H9 (cell line): ENCODE measurements at regions not wholly inside any gene's neighbourhood (a gene's known extent, or its start where the extent isn't known, plus 50 kb on each side); places are given as distances from the start of the nearest gene placed in this dataset.
A peak's percentile ranks its signal among the peaks of the same experiment; 100 is the strongest.

Source experiments
- DNase-seq: peaks from one replicate; pipeline ENCODE4 v3.0.0-alpha.2; 2017
- H2AFZ ChIP-seq: one replicate; pipeline ENCODE4 v1.6.1; 2013; ENCODE audit warnings: mild to moderate bottlenecking, low read length, control low read depth, moderate library complexity
- H2AK5ac ChIP-seq: 2 replicates; pipeline ENCODE4 v1.6.1; 2013; ENCODE audit warnings: low read length, control low read depth, mixed read lengths; ENCODE audit not compliant: insufficient read length
- H2BK120ac ChIP-seq: one replicate; pipeline ENCODE4 v1.6.1; 2013; ENCODE audit warnings: low read depth, mild to moderate bottlenecking, low read length, control low read depth, inconsistent platforms; ENCODE audit not compliant: poor library complexity, severe bottlenecking
- H2BK12ac ChIP-seq: 2 replicates; pipeline ENCODE4 v1.6.1; 2013; ENCODE audit warnings: low read length, control low read depth, mixed read lengths, low read depth; ENCODE audit not compliant: insufficient read length
- H2BK15ac ChIP-seq: 2 replicates; pipeline ENCODE4 v1.6.1; 2013; ENCODE audit warnings: low read depth, low read length, control low read depth
- H2BK20ac ChIP-seq: one replicate; pipeline ENCODE4 v1.6.1; 2013; ENCODE audit warnings: low read depth, mild to moderate bottlenecking, low read length, control low read depth, inconsistent platforms; ENCODE audit not compliant: poor library complexity, severe bottlenecking
- H2BK5ac ChIP-seq: 2 replicates; pipeline ENCODE4 v1.6.1; 2013; ENCODE audit warnings: low read length, control low read depth, mixed read lengths; ENCODE audit not compliant: insufficient read length
- H3K14ac ChIP-seq: 2 replicates; pipeline ENCODE4 v1.6.1; 2013; ENCODE audit warnings: low read length, control low read depth; ENCODE audit not compliant: insufficient read depth
- H3K18ac ChIP-seq: 2 replicates; pipeline ENCODE4 v1.6.1; 2013; ENCODE audit warnings: low read depth, mild to moderate bottlenecking, mixed read lengths, low read length, control low read depth; ENCODE audit not compliant: insufficient read length
- H3K23ac ChIP-seq: 2 replicates; pipeline ENCODE4 v1.6.1; 2013; ENCODE audit warnings: low read length, control low read depth, mixed read lengths, low read depth; ENCODE audit not compliant: insufficient read length
- H3K23me2 ChIP-seq: 2 replicates; pipeline ENCODE4 v1.6.1; 2013; ENCODE audit warnings: low read depth, mild to moderate bottlenecking, mixed read lengths, low read length, control low read depth; ENCODE audit not compliant: insufficient read length, poor library complexity, severe bottlenecking
- H3K27ac ChIP-seq: 2 replicates; pipeline ENCODE4 v1.5.1; 2013; ENCODE audit warnings: low read length, control low read depth, mixed read lengths, low read depth; ENCODE audit not compliant: insufficient read length
- H3K27me3 ChIP-seq: 2 replicates; pipeline ENCODE4 v1.6.1; 2013; ENCODE audit warnings: low read length, control low read depth, inconsistent platforms; ENCODE audit not compliant: insufficient read depth
- H3K4ac ChIP-seq: 2 replicates; pipeline ENCODE4 v1.6.1; 2013; ENCODE audit warnings: low read depth, mild to moderate bottlenecking, control low read depth, inconsistent platforms, low read length, moderate library complexity
- H3K4me1 ChIP-seq: 2 replicates; pipeline ENCODE4 v1.6.1; 2013; ENCODE audit warnings: low read length, control low read depth, inconsistent platforms; ENCODE audit not compliant: insufficient read depth
- H3K4me2 ChIP-seq: 2 replicates; pipeline ENCODE4 v1.6.1; 2013; ENCODE audit warnings: low read length, control low read depth, mixed read lengths; ENCODE audit not compliant: insufficient read length, insufficient read depth
- H3K56ac ChIP-seq: 2 replicates; pipeline ENCODE4 v1.6.1; 2013; ENCODE audit warnings: low read depth, mild to moderate bottlenecking, mixed read lengths, low read length, control low read depth; ENCODE audit not compliant: insufficient read length
- H3K79me1 ChIP-seq: 2 replicates; pipeline ENCODE4 v1.6.1; 2013; ENCODE audit warnings: low read depth, mild to moderate bottlenecking, moderate library complexity, low read length, control low read depth, inconsistent platforms; ENCODE audit not compliant: insufficient read depth, poor library complexity, severe bottlenecking
- H3K79me2 ChIP-seq: 2 replicates; pipeline ENCODE4 v1.6.1; 2013; ENCODE audit warnings: low read length, control low read depth, inconsistent platforms; ENCODE audit not compliant: insufficient read depth
- H3K9ac ChIP-seq: 2 replicates; pipeline ENCODE4 v1.6.1; 2013; ENCODE audit warnings: low read length, control low read depth, mixed read lengths; ENCODE audit not compliant: insufficient read length; ENCODE audit errors: extremely low read depth
- H3K9me3 ChIP-seq: one replicate; pipeline ENCODE4 v1.6.1; 2013; ENCODE audit warnings: low read depth, low read length, inconsistent platforms; ENCODE audit not compliant: control insufficient read depth
- H3T11ph ChIP-seq: one replicate; pipeline ENCODE4 v1.6.1; 2013; ENCODE audit warnings: mild to moderate bottlenecking, low read length, control low read depth, inconsistent platforms
- H4K20me1 ChIP-seq: one replicate; pipeline ENCODE4 v1.6.1; 2013; ENCODE audit not compliant: control insufficient read depth, insufficient read length, insufficient read depth
- H4K5ac ChIP-seq: 2 replicates; pipeline ENCODE4 v1.6.1; 2013; ENCODE audit warnings: low read depth, mild to moderate bottlenecking, mixed read lengths, low read length, control low read depth; ENCODE audit not compliant: insufficient read length
- H4K8ac ChIP-seq: replicated peaks from 2 replicates; pipeline ENCODE4 v1.6.1; 2013; ENCODE audit warnings: low read length, control low read depth, mixed read lengths, low read depth; ENCODE audit not compliant: insufficient read length
- H4K91ac ChIP-seq: 2 replicates; pipeline ENCODE4 v1.6.1; 2013; ENCODE audit warnings: low read depth, mild to moderate bottlenecking, moderate library complexity, mixed read lengths, low read length, control low read depth; ENCODE audit not compliant: insufficient read length
- H3K27ac Mint-ChIP-seq, 3 experiments: 2 replicates in 2 of 3; 3 replicates in 1 of 3; pipeline ENCODE4 v1.8.0; 2020 to 2021; ENCODE audit warnings: mixed read lengths in 3 of 3, mild to moderate bottlenecking in 1 of 3, moderate library complexity in 1 of 3
- H3K27me3 Mint-ChIP-seq: 2 replicates; pipeline ENCODE4 v1.8.0; 2021; ENCODE audit warnings: low read depth, mild to moderate bottlenecking, moderate library complexity, mixed read lengths
- H3K36me3 Mint-ChIP-seq, 3 experiments: 2 replicates in 2 of 3; 3 replicates in 1 of 3; pipeline ENCODE4 v1.8.0; 2020 to 2021; ENCODE audit warnings: low read depth in 3 of 3, mixed read lengths in 3 of 3; ENCODE audit not compliant: insufficient read depth in 1 of 3
- H3K4me1 Mint-ChIP-seq, 2 experiments: 2 replicates each; pipeline ENCODE4 v1.8.0; 2020; ENCODE audit warnings: mixed read lengths in 2 of 2
- H3K4me3 Mint-ChIP-seq, 2 experiments: 2 replicates in 1 of 2; 3 replicates in 1 of 2; pipeline ENCODE4 v1.8.0; 2020 to 2021; ENCODE audit warnings: mild to moderate bottlenecking in 2 of 2, mixed read lengths in 2 of 2, moderate library complexity in 1 of 2
- H3K9me3 Mint-ChIP-seq, 2 experiments: 2 replicates in 1 of 2; 3 replicates in 1 of 2; pipeline ENCODE4 v1.8.0; 2020; ENCODE audit warnings: mild to moderate bottlenecking in 2 of 2, mixed read lengths in 2 of 2, moderate library complexity in 1 of 2
- CTCF ChIP-seq: fragments of 200-600 bp; sonication (generic); conservative IDR thresholded peaks from 3 replicates; pipeline ENCODE4 v1.8.0; 2021; ENCODE audit warnings: antibody characterized with exemption, mild to moderate bottlenecking
- WGBS: extraction: QIAGEN DNeasy Blood & Tissue Kit; methylation state at CpG from one replicate; pipeline ENCODE4 v1.1.7; 2013; ENCODE audit warnings: missing lambda C conversion rate, low lambda C conversion rate, mixed read lengths; ENCODE audit not compliant: insufficient read length; ENCODE audit errors: extremely low coverage; 5-methylcytosine and 5-hydroxymethylcytosine counted together

GRCh38 chr14:84543859-84544258 is 986.1 kb upstream of the FLRT2 start:
- Histone ChIP-seq H4K20me1 (no peaks in the 10 kb centered on the region), H2BK12ac (no peak overlapping the region), H2BK120ac (no peak overlapping the region), H2AFZ (no peak overlapping the region), H4K8ac (no peak overlapping the region), H2BK15ac (no peak overlapping the region), H4K5ac (no peak overlapping the region), H3K9me3 (no peaks in the 10 kb centered on the region), H3T11ph (no peak overlapping the region), H3K9ac (no peak overlapping the region), H3K56ac (no peak overlapping the region), H3K27ac (no peak overlapping the region), H3K23me2 (no peaks in the 10 kb centered on the region), H3K18ac (no peak overlapping the region), H3K23ac (no peak overlapping the region), H3K4me2 (no peak overlapping the region), H2BK5ac (no peak overlapping the region), H3K79me2 (no peaks in the 10 kb centered on the region), H3K4ac (no peak overlapping the region), H4K91ac (no peak overlapping the region), H2BK20ac (no peak overlapping the region), H3K4me1 (peaks cover 8% of the 10 kb centered on the region; the same call in 1 of the 2 replicates), H2AK5ac (no peak overlapping the region), H3K79me1 (no peaks in the 10 kb centered on the region), H3K27me3 (no peaks in the 10 kb centered on the region), H3K14ac (no peak overlapping the region)
- no peak for TF ChIP-seq CTCF
- Mint-ChIP-seq H3K27ac (peak overlapping the region in 1 of 3 experiments; percentile 12; a peak in 2 of 7 replicates), H3K27me3 (no peaks in the 10 kb centered on the region), H3K36me3 (no peaks in the 10 kb centered on the region), H3K9me3 (no peaks in the 10 kb centered on the region), H3K4me3 (no peak overlapping the region), H3K4me1 (peaks cover 29 to 40% of the 10 kb centered on the region in 2 experiments)
- no CpG with 5 or more reads among the region's 1 CpG for WGBS
- DNase-seq = no peak
